Activated T-cell treated with anti-CD3 and anti-CD28 coated beads, Interleukin-2, amount 50 U/mL, for 1 hour (primary cell): ENCODE measurements at regions not wholly inside any gene's neighbourhood (a gene's known extent, or its start where the extent isn't known, plus 50 kb on each side); places are given as distances from the start of the nearest gene placed in this dataset.

ENCODE experiments used
- DNase-seq: peaks from one replicate; pipeline ENCODE4 v3.0.0-alpha.2; 2020

DNA sequence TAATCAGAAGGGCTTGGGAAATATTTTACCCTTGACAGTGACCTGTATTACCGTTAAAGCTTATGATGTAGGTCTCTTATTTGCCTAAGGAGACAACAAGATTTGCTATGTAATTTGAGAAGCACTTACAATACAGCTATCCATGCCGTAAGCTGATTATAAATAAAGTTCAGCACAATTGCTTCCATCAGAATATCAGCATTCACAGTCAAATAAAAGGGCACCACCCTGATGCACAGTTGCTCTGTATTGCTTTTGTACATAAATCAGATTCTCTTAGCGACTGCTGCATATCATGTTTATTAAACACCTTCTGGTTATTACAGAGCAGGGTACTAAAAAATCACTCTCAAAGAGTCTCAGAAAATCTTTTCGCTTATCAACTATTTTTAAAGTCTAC lies 67.3 kb upstream of the VRK1 start:
- DNase-seq = no peak

DNA sequence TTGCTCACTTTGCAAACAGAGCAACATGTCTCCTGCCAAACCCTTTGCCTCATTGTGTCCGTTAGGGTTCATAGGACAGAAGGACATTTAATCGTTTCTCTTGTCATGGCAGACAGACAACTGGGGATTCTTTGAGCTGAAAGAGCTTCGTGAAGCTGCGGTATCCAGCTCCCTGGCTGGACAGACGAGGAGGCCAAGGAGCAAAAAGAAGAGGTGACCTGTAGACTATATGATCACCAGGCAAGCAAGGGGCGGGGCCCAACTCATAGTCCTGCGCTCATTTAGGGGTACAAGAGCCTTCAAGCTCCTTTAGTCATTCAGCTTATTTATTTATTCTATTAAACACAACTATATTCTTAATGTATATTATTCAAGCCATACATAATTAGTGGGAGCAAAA lies 66.8 kb upstream of the VRK1 start:
- no peak for DNase-seq

DNA sequence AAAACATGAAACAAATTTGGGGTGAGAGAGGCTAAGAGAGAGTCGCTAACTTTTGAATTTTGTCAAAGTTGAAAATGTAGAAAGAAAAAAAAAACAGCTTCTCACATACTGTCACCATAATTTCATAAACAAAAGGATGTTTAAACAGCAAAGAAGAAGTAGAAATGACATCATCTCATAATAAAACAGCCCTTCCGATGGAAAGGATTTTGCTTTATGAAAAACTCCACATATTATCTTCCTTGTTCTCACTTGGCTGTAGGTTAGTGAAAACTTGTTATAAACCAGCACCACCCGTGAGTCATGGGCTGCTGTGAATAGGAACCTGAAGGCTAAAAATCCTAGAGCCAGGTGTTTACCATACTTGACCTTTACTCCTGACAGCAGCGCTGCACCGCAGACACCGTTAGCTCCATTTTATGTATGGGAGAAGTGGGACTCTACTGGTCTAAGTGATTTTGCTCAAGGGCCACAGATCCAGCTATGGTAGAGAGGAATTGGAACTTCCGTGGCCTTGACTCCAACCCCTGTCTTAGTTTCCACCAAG lies 63.0 kb upstream of the VRK1 start:
- no peak for DNase-seq

DNA sequence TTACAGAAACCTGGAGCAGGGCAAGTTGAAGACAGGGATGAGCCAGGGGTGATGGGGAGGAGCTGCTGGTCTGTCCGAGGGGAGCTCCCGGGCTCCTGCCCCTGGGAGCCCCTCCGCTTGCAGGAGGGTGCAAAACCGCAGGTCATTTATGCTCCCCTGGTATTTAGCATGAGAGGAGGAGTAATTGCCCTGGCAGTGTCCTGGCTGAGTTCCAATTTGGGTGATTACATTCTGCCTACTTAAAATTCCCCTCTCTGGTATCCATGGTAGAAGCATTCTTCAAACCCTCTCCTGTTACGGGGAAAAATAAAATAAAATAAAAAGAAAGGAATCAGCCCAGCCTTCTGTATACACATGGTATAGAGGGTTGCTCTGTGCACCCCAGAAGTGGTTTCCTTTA lies 61.7 kb upstream of the VRK1 start:
- no peak for DNase-seq

DNA sequence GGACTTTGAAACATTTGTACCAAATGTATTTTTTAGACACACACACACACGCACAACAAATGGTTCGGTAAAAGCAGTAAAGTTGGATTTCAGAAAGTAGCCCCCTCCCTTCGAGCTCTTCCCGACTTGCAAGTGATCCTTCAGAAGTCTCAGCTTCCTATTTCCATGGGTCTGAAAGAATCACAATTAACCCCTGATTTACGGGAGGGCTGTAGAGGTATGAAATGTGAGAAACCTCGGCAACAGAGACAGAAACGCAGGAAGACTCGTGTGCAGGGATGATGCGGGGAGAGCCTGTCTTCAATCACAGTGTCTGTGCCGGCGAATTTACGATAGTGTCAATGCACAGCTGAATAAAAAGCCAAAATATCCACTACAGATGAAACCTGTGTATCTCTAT lies 60.7 kb upstream of the VRK1 start:
- DNase-seq = no peak

DNA sequence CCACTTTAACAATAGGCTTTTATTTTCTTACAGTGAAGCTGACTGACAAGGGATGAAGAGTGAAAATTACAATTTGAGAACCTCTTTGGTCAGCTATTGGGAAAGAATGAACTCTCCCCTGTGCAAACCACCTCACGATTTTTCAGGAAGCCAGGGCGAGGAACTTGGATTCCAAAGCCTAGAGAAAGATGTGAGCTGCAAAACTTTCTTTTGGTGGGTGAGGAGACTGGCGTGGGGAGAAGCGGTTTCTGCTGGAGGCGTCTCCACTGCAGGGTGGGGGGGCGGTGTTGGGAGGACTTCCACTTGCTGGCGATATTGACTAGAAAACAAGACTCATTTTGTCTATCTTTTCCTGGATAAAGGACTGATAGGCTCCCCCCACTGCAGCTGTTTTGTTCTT lies 59.3 kb upstream of the VRK1 start:
- no peak for DNase-seq

DNA sequence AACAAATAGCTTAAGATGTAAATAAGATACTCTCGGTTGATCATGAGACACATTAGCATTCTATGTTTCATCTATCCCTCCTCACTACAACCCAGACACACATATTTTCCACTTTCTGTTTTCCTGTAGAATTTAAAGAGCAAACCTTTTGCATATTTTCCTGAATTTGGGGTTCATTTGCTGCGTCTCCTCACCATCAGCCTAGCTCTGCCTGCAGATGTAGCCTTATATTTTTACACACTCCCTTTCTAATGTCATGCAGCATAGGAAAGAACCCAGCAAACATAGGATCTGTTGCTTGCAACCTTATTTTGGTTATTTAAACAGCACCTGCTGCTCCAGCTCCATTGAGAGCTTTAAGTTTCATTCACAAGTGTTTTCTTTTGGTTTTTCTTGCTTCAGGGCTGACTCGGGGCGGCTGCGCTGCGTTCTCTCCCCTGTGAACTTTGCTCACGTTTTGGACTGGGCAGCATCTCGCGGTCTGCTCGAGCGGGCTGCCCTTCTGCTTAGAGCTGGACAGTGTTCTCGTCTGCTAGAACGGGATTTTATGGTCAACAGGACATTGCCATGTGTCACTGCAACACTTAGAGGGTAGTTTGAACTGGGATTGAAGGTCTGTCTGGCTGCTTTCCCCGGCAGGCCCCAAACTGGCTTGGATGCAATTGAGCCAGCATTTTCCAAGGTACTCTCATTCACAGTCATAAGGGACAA lies 57.8 kb upstream of the VRK1 start:
- DNase-seq = no peak

DNA sequence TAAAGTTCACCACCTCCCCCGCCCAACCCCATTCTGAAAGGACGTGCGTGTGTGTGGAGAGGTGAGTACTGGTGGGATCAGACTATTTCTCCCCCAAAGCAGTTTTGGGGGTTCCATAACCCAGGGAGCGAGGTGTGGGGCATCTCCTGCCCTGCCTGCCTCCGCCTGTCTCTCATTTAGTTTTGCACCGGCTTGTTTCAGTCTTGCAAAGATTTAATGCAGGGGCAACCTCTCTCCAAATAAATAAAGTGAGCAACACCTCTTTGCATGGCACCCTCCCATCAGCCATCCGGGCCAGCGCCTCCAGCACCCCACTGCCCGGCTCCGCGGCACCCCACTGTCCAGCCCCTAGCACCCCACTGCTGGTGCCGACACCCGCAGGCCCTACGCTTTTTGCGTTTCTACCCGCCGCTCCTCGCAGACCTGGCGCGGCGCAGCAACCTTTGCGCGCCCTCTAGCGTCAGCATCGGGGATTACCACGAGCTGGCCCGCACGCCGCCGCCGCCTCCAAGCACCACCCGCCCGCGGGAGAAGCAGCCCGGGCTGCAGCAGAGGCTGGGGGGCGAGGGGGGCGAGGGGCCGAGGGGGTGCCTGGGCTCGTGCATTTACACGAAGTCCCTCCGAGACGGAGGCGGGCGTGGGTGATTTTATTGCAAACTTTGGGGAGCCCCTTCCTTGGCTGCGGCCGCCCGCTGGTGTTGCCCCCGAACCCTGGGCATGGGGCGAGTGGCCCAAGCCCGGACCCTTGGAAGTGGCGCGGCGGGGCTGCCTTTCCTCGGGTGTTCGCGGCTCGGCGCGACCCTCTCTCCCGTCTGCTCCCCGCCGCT lies 55.8 kb upstream of the VRK1 start:
- peak; percentile 86 for DNase-seq

DNA sequence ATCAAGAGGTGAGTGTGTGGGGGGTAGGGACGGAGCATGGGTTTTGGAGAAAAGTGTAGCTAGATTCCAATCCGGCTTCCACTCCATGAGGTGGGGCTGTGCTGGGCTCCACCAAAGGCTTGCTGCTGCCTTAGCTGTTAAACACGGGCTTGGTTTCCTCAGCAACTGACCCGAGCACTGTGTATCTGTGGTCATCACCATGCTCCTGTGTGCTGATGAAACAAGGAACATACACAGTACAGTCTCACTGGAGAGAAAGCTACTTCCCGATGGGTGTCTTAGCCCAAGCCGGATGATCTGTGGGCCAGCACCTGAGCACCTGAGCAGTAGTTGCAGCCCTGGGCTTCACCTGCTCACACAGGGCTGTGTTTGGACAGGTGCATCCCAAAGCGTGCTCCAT lies 52.9 kb upstream of the VRK1 start:
- DNase-seq = no peak

DNA sequence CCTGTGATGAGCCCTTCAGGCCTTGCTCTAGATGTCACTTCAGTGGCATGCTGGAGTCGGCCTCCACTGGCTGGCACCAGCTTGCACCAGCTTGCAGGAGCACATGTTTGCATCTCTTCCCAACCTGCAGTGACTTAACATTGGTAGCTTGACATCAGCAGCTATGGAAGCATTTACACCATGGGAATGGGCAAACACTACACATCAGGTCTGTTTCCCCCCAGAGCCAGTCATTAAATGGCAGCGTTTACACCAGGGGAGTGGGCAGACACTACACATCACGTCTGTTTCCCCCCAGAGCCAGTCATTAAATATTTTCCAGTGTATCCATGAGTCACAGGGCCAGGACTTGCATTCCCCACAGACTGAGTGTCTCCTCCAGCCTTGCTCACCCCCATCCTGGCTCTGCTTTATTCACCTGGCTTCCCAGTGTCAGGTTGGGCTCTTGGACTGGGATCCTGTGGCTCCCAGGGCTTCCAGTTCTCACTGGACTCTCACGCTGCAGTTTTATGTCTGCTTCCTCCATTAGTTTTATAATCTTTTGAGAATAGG lies 51.6 kb upstream of the VRK1 start:
- no peak for DNase-seq

DNA sequence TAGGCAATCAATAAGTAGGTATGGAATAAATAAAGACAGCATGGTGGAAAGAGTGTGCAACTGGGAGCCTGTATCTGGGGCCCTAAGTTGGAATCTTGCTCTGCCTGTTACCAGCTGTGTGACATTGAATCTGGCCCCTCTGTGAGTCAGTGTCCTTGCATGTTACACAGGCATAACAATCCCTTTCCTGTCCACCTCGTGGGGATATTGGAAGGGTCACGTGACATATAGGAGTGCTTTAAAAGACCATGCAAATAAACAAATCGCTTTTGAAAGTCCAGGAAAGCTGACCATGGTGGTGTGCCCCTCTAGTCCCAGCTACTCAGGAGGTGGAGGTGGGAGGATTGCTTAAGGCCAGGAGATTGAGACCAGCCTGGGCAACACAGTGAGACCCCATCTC lies 51.1 kb upstream of the VRK1 start:
- no peak for DNase-seq

DNA sequence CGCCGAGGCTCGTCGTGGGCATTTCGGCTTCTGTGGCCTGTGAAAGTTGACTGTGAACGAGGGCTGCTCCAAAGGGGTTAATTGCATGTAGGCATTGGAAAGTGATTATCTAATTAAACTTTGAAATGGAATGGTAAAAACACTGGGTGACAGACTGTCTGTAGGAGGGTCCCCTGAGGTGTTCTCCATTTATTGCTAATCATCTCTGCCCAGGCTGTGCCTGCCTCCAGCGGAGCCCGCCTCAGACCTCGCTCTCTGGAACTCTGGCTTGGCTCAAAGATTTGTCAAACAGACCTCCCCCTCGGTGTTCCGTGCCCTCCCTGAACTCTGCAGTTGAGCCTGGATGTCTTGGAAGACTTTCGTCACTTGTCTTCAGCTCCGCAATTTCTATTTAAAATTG lies 50.2 kb upstream of the VRK1 start:
- DNase-seq = no peak
